ENCODE measurements at regions not wholly inside any gene's neighbourhood (a gene's known extent, or its start where the extent isn't known, plus 50 kb on each side); places are given as distances from the start of the nearest gene placed in this dataset.

DNA sequence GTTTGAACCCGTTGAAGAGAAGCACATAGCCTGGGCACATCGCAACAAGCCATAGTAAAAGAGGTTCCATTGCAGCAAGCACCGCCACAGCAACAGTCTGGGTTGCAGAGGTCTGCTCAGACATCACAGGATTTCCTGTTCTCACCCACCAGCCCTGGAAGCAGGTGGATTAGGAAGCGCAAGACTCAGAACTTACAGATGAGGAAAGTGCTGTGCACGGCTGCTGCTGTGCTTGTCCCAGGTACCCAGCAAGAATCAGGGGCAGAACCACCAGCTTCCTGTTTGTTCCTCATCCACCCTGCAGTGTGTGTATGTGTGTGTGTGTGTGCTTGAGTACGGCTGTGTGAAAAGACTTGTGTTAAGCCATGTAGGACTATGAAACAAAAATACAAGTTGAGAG lies 124.7 kb upstream of the IRX2 start:
- DNase-seq (ENCODE audit: low spot score), result no peak
- ATAC-seq (ENCODE audit: low FRiP score), result no peak
- TF ChIP-seq, protein P1, sequence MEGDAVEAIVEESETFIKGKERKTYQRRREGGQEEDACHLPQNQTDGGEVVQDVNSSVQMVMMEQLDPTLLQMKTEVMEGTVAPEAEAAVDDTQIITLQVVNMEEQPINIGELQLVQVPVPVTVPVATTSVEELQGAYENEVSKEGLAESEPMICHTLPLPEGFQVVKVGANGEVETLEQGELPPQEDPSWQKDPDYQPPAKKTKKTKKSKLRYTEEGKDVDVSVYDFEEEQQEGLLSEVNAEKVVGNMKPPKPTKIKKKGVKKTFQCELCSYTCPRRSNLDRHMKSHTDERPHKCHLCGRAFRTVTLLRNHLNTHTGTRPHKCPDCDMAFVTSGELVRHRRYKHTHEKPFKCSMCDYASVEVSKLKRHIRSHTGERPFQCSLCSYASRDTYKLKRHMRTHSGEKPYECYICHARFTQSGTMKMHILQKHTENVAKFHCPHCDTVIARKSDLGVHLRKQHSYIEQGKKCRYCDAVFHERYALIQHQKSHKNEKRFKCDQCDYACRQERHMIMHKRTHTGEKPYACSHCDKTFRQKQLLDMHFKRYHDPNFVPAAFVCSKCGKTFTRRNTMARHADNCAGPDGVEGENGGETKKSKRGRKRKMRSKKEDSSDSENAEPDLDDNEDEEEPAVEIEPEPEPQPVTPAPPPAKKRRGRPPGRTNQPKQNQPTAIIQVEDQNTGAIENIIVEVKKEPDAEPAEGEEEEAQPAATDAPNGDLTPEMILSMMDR (IDR thresholded peaks at IDR 0.05), result no peak

GRCh38 chr5:2874099-2874498 lies 122.6 kb upstream of the IRX2 start:
- TF ChIP-seq, protein P1 (IDR thresholded peaks at IDR 0.05), result no peak
- no peak for DNase-seq (ENCODE audit: low spot score)
- no peak for ATAC-seq (ENCODE audit: low FRiP score)

DNA sequence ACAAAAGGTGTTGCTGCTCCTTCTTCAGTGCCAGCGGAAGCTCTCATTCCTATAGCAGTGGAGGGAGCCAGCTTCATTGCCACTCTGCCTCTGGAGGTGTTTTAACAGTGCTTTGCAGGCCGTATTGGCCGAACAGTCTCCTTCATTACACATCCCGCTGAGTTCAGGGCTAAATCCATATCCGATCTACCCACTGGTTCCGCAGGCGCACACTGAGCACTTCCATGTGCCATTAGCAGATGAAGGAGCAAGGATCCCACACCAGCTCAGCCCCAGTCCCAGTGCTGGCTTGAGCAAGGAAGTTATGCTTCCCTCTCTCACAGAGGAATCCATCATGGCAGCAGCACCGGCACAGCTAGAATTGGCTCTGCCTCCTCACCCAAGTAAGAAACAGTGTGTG lies 121.2 kb upstream of the IRX2 start:
- TF ChIP-seq, protein P1 (IDR thresholded peaks at IDR 0.05), result no peak
- no peak for ATAC-seq (ENCODE audit: low FRiP score)
- DNase-seq (ENCODE audit: low spot score), result no peak

DNA sequence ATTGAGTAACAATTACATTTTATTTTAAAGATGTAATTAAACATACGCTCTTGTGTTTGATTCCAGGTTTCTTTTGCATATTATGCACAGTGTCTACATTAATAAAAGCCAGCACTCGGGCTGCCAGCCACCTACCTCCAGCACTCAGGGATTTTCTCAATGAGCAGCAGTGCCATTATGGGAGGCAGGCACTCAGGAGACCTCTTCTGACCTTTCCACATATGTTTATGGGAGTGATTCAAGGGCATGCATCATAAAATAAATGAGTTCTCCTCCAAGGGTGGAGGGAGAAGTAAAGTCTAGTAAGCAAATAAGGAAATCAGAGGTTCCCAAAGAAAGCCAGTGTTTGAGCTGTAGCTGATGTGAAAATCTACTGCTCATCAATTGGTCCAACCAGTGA lies 119.8 kb upstream of the IRX2 start:
- TF ChIP-seq, protein P1 (IDR thresholded peaks at IDR 0.05), result no peak
- DNase-seq (ENCODE audit: low spot score) (no peak), ATAC-seq (ENCODE audit: low FRiP score) (no peak)

GRCh38 chr5:2869471-2869870 lies 118.0 kb upstream of the IRX2 start:
- TF ChIP-seq, protein P1 (IDR thresholded peaks at IDR 0.05), result no peak
- no peak for DNase-seq (ENCODE audit: low spot score)
- no peak for ATAC-seq (ENCODE audit: low FRiP score)

GRCh38 chr5:2867373-2867933 lies 116.0 kb upstream of the IRX2 start:
- TF ChIP-seq, protein P1 (IDR thresholded peaks at IDR 0.05), result no peak
- DNase-seq (ENCODE audit: low spot score) (no peak), ATAC-seq (ENCODE audit: low FRiP score) (no peak)

- TF ChIP-seq, protein P1 (IDR thresholded peaks at IDR 0.05), result no peak
- ATAC-seq (ENCODE audit: low FRiP score), result no peak
- DNase-seq (ENCODE audit: low spot score), result no peak
These were observed 115.3 kb upstream of the IRX2 start for GRCh38 chr5:2866662-2867372.
